GM12878 (cell line): ENCODE measurements at regions not wholly inside any gene's neighbourhood (a gene's known extent, or its start where the extent isn't known, plus 50 kb on each side); places are given as distances from the start of the nearest gene placed in this dataset.

Experiments used
- ATAC-seq: fragments of 200-7000 bp; cut with Tn5 transposase; 3 replicates; pipeline ENCODE4 v1.9.1; 2020; ENCODE audit warnings: mild to moderate bottlenecking, moderate library complexity
- BruUV-seq: library from RNA; stranded (reverse); fragments of 400-500 nt; replicated peaks from 2 replicates; lab custom pipeline; 2021; lab: Mats Ljungman, UMichigan
- CTCF ChIA-PET: fragments of 300-600 bp; sonication (Branson Sonifier 250); formaldehyde crosslinking; extraction: SDS; loops from one replicate; lab custom pipeline; 2021; ENCODE audit warnings: inconsistent platforms; lab: Yijun Ruan, JAX
- POLR2A ChIA-PET: fragments of 350-600 bp; formaldehyde crosslinking; extraction: SDS; loops from one replicate; lab custom pipeline; 2021; ENCODE audit warnings: inconsistent platforms; lab: Charles Lee
- RAD21 ChIA-PET: fragments of 300-600 bp; sonication (Branson Sonifier 250); formaldehyde crosslinking; loops from one replicate; lab custom pipeline; 2023; ENCODE audit warnings: antibody characterized with exemption; ENCODE audit not compliant: unreplicated experiment; lab: Charles Lee
- SMC1A ChIA-PET: fragments of 300-600 bp; sonication (Branson Sonifier 250); formaldehyde crosslinking; loops from one replicate; lab custom pipeline; 2023; ENCODE audit not compliant: unreplicated experiment, uncharacterized antibody; lab: Charles Lee
- DNase-seq: peaks from one replicate; pipeline ENCODE4 v3.0.0-alpha.2; 2011; ENCODE audit warnings: low read depth, low spot score
- FAIRE-seq: peaks from 3 replicates; lab custom pipeline; 2011; peaks lifted over from hg19 to GRCh38; lab: Jason Lieb, UNC
- H2AFZ ChIP-seq: 2 replicates; pipeline ENCODE4 v1.6.0; 2011; ENCODE audit warnings: low read depth, low read length, control low read depth; ENCODE audit not compliant: control insufficient read depth
- H3K27ac ChIP-seq: 2 replicates; pipeline ENCODE4 v1.5.1; 2011; ENCODE audit warnings: control low read depth; ENCODE audit not compliant: control insufficient read depth, insufficient read depth
- H3K27me3 ChIP-seq, 2 experiments: replicated peaks in 1 of 2; 2 replicates each; pipeline versions ENCODE4 v1.6.0 to v1.6.1; 2011; ENCODE audit warnings: low read length in 1 of 2; ENCODE audit not compliant: control insufficient read depth in 2 of 2, insufficient read depth in 2 of 2
- H3K36me3 ChIP-seq, 2 experiments: 2 replicates each; pipeline ENCODE4 v1.5.1; 2011; ENCODE audit warnings: low read length in 1 of 2; ENCODE audit not compliant: control insufficient read depth in 2 of 2, insufficient read depth in 2 of 2
- H3K4me1 ChIP-seq: 2 replicates; pipeline ENCODE4 v1.6.1; 2011; ENCODE audit warnings: mild to moderate bottlenecking, low read length, moderate library complexity, mixed read lengths; ENCODE audit not compliant: control insufficient read depth, insufficient read depth
- H3K4me2 ChIP-seq: 2 replicates; pipeline ENCODE4 v1.6.0; 2011; ENCODE audit warnings: control low read depth; ENCODE audit not compliant: control insufficient read depth, insufficient read depth
- H3K4me3 ChIP-seq: fragments of 200-600 bp; sonication (generic); 2 replicates; pipeline ENCODE4 v1.5.1; 2016
- H3K79me2 ChIP-seq: 2 replicates; pipeline ENCODE4 v1.6.0; 2011; ENCODE audit warnings: low read length; ENCODE audit not compliant: control insufficient read depth, insufficient read depth
- H3K9ac ChIP-seq: 2 replicates; pipeline ENCODE4 v1.8.0; 2011; ENCODE audit warnings: low read length, control low read depth, mixed read lengths; ENCODE audit not compliant: control insufficient read depth, insufficient read depth
- H3K9me3 ChIP-seq: replicated peaks from 3 replicates; pipeline ENCODE4 v1.5.1; 2011; ENCODE audit warnings: mild to moderate bottlenecking, low read length; ENCODE audit not compliant: control insufficient read depth, insufficient read depth
- H4K20me1 ChIP-seq: 2 replicates; pipeline ENCODE4 v1.6.0; 2011; ENCODE audit not compliant: control insufficient read depth, insufficient read depth
- ETV6 ChIP-seq, 2 experiments: fragments of 450-650 bp in 1 of 2; IDR thresholded peaks in 1 of 2; conservative IDR thresholded peaks in 1 of 2; 2 replicates each; pipeline ENCODE4 v1.6.1; 2014; ENCODE audit warnings: antibody characterized with exemption in 1 of 2, borderline replicate concordance in 1 of 2, low read depth in 1 of 2, mild to moderate bottlenecking in 1 of 2, moderate library complexity in 1 of 2
- GABPA ChIP-seq: IDR thresholded peaks from 2 replicates; pipeline ENCODE4 v1.6.1; 2014; ENCODE audit warnings: antibody characterized with exemption, low read depth, mild to moderate bottlenecking, inconsistent platforms
- IRF4 ChIP-seq: IDR thresholded peaks from 2 replicates; pipeline ENCODE4 v1.6.1; 2011; ENCODE audit warnings: low read depth, low read length
- RFX5 ChIP-seq: IDR thresholded peaks from 2 replicates; pipeline ENCODE4 v1.6.1; 2011; ENCODE audit warnings: low read depth, low read length, improper control_type of control experiment
- SIN3A ChIP-seq: IDR thresholded peaks from 2 replicates; pipeline ENCODE4 v1.6.1; 2012; ENCODE audit warnings: low read depth, low read length, improper control_type of control experiment
- TBL1XR1 ChIP-seq: IDR thresholded peaks from 2 replicates; pipeline ENCODE4 v1.6.1; 2012; ENCODE audit warnings: low read depth, low read length, improper control_type of control experiment
- YBX1 ChIP-seq: fragments of 450-650 bp; IDR thresholded peaks from 2 replicates; pipeline ENCODE4 v1.6.1; 2016; ENCODE audit warnings: antibody characterized with exemption
- ZNF217 ChIP-seq: fragments of 450-650 bp; IDR thresholded peaks from 2 replicates; pipeline ENCODE4 v1.6.1; 2017; ENCODE audit warnings: antibody characterized with exemption, mild to moderate bottlenecking
- ZNF384 ChIP-seq: IDR thresholded peaks from 2 replicates; pipeline ENCODE4 v1.6.1; 2012; ENCODE audit warnings: low read depth, mild to moderate bottlenecking, low read length, improper control_type of control experiment, borderline replicate concordance
- ZSCAN29 ChIP-seq: fragments of 450-650 bp; IDR thresholded peaks from 2 replicates; pipeline ENCODE4 v1.6.1; 2017; ENCODE audit warnings: mild to moderate bottlenecking, moderate library complexity
- WGBS: methylation state at CpG from one replicate; pipeline ENCODE4 v1.1.6; 2016; ENCODE audit warnings: low lambda C conversion rate; ENCODE audit not compliant: insufficient replicate concordance, insufficient coverage; ENCODE audit errors: missing lambda C conversion rate; 5-methylcytosine and 5-hydroxymethylcytosine counted together
- in situ Hi-C: fragments of 300-500 bp; cut with MboI; formaldehyde crosslinking; loops from 9 replicates; pipeline ENCODE4 v1.14.3; 2018; ENCODE audit warnings: mixed read lengths
- intact Hi-C: fragments of 100-400 bp; cut with micrococcal nuclease; formaldehyde crosslinking; loops from one replicate; pipeline ENCODE4 v1.14.2; 2022; ENCODE audit not compliant: unreplicated experiment
- TF ChIP-seq, protein P1 (sequence below): fragments of 450-650 bp; IDR thresholded peaks from 2 replicates; pipeline ENCODE4 v1.6.1; 2017; ENCODE audit warnings: mild to moderate bottlenecking
- TF ChIP-seq, protein P2 (sequence below): IDR thresholded peaks from 2 replicates; pipeline ENCODE4 v1.6.1; 2012; ENCODE audit warnings: low read depth, low read length, improper control_type of control experiment
- TF ChIP-seq, protein P3 (sequence below): fragments of 450-650 bp; formaldehyde crosslinking; IDR thresholded peaks from 2 replicates; pipeline ENCODE4 v1.5.0; 2022; ENCODE audit warnings: mild to moderate bottlenecking, missing genetic modification characterization
- TF ChIP-seq, protein P4 (sequence below): fragments of 450-650 bp; IDR thresholded peaks from 2 replicates; pipeline ENCODE4 v1.6.1; 2017; ENCODE audit warnings: antibody characterized with exemption, mild to moderate bottlenecking, moderate library complexity
- TF ChIP-seq, protein P5 (sequence below): fragments of 450-650 bp; IDR thresholded peaks from 2 replicates; pipeline ENCODE4 v1.6.1; 2016; ENCODE audit warnings: mild to moderate bottlenecking

DNA sequence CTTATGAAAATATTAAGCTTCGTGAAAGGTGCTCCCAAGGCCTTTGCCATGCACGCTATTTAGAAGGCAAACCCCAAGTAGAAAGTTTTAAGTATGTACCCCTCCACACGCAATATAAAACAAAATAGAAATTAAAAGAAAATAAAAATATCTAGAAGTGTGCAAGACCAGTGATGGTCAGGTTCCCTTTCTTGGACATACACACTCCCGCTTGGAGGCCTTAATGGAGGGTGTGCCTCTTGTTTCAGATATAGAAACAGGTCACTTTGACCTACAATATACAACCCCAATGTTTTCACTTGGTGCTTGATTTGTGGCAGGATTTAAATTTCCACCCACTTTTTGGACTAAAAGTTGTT is 127.4 kb upstream of the STC2 start:
- FAIRE-seq (no peak), ATAC-seq (no peak), DNase-seq (no peak)
- WGBS = 32% methylated on average over 4 of the region's 4 CpGs
- no peak overlapping the region for H3K27ac ChIP-seq
- no peaks in the 10 kb centered on the region for H3K79me2 ChIP-seq
- intact Hi-C loops (no loop called here), in situ Hi-C loops (no loop called here)
- H3K4me2 ChIP-seq = no peak overlapping the region
- ChIA-PET SMC1A (no interaction called here), RAD21 (no interaction called here), POLR2A (no interaction called here), CTCF (no interaction called here)
- no peaks in the 10 kb centered on the region for H4K20me1 ChIP-seq
- H3K27me3 ChIP-seq = no peaks in the 10 kb centered on the region; a peak in 1 of 4 replicates
- BruUV-seq = no TSS peak
- no peaks in the 10 kb centered on the region for H3K9me3 ChIP-seq
- H2AFZ ChIP-seq = no peak overlapping the region
- H3K9ac ChIP-seq = no peak overlapping the region
- no peaks in the 10 kb centered on the region for H3K36me3 ChIP-seq
- H3K4me3 ChIP-seq = no peak overlapping the region
- H3K4me1 ChIP-seq = no peaks in the 10 kb centered on the region
- TF ChIP-seq ETV6 (conservative IDR thresholded peaks at IDR 0.05 in 1 of 2, IDR thresholded peaks at IDR 0.05 in 1 of 2; ENCODE audit: borderline replicate concordance in 1 of 2, low read depth in 1 of 2) (no peak), YBX1 (no peak), ZSCAN29 (no peak), GABPA (no peak), SIN3A (no peak), IRF4 (no peak), TBL1XR1 (no peak), ZNF217 (no peak), RFX5 (no peak), ZNF384 (no peak)
- TF ChIP-seq, protein P1, sequence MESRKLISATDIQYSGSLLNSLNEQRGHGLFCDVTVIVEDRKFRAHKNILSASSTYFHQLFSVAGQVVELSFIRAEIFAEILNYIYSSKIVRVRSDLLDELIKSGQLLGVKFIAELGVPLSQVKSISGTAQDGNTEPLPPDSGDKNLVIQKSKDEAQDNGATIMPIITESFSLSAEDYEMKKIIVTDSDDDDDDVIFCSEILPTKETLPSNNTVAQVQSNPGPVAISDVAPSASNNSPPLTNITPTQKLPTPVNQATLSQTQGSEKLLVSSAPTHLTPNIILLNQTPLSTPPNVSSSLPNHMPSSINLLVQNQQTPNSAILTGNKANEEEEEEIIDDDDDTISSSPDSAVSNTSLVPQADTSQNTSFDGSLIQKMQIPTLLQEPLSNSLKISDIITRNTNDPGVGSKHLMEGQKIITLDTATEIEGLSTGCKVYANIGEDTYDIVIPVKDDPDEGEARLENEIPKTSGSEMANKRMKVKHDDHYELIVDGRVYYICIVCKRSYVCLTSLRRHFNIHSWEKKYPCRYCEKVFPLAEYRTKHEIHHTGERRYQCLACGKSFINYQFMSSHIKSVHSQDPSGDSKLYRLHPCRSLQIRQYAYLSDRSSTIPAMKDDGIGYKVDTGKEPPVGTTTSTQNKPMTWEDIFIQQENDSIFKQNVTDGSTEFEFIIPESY = no peak
- TF ChIP-seq, protein P2, sequence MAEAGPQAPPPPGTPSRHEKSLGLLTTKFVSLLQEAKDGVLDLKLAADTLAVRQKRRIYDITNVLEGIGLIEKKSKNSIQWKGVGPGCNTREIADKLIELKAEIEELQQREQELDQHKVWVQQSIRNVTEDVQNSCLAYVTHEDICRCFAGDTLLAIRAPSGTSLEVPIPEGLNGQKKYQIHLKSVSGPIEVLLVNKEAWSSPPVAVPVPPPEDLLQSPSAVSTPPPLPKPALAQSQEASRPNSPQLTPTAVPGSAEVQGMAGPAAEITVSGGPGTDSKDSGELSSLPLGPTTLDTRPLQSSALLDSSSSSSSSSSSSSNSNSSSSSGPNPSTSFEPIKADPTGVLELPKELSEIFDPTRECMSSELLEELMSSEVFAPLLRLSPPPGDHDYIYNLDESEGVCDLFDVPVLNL = no peak
- TF ChIP-seq, protein P3, sequence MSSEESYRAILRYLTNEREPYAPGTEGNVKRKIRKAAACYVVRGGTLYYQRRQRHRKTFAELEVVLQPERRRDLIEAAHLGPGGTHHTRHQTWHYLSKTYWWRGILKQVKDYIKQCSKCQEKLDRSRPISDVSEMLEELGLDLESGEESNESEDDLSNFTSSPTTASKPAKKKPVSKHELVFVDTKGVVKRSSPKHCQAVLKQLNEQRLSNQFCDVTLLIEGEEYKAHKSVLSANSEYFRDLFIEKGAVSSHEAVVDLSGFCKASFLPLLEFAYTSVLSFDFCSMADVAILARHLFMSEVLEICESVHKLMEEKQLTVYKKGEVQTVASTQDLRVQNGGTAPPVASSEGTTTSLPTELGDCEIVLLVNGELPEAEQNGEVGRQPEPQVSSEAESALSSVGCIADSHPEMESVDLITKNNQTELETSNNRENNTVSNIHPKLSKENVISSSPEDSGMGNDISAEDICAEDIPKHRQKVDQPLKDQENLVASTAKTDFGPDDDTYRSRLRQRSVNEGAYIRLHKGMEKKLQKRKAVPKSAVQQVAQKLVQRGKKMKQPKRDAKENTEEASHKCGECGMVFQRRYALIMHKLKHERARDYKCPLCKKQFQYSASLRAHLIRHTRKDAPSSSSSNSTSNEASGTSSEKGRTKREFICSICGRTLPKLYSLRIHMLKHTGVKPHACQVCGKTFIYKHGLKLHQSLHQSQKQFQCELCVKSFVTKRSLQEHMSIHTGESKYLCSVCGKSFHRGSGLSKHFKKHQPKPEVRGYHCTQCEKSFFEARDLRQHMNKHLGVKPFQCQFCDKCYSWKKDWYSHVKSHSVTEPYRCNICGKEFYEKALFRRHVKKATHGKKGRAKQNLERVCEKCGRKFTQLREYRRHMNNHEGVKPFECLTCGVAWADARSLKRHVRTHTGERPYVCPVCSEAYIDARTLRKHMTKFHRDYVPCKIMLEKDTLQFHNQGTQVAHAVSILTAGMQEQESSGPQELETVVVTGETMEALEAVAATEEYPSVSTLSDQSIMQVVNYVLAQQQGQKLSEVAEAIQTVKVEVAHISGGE (CRISPR knock-in tag) = no peak
- TF ChIP-seq, protein P4, sequence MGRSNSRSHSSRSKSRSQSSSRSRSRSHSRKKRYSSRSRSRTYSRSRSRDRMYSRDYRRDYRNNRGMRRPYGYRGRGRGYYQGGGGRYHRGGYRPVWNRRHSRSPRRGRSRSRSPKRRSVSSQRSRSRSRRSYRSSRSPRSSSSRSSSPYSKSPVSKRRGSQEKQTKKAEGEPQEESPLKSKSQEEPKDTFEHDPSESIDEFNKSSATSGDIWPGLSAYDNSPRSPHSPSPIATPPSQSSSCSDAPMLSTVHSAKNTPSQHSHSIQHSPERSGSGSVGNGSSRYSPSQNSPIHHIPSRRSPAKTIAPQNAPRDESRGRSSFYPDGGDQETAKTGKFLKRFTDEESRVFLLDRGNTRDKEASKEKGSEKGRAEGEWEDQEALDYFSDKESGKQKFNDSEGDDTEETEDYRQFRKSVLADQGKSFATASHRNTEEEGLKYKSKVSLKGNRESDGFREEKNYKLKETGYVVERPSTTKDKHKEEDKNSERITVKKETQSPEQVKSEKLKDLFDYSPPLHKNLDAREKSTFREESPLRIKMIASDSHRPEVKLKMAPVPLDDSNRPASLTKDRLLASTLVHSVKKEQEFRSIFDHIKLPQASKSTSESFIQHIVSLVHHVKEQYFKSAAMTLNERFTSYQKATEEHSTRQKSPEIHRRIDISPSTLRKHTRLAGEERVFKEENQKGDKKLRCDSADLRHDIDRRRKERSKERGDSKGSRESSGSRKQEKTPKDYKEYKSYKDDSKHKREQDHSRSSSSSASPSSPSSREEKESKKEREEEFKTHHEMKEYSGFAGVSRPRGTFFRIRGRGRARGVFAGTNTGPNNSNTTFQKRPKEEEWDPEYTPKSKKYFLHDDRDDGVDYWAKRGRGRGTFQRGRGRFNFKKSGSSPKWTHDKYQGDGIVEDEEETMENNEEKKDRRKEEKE = no peak
- TF ChIP-seq, protein P5, sequence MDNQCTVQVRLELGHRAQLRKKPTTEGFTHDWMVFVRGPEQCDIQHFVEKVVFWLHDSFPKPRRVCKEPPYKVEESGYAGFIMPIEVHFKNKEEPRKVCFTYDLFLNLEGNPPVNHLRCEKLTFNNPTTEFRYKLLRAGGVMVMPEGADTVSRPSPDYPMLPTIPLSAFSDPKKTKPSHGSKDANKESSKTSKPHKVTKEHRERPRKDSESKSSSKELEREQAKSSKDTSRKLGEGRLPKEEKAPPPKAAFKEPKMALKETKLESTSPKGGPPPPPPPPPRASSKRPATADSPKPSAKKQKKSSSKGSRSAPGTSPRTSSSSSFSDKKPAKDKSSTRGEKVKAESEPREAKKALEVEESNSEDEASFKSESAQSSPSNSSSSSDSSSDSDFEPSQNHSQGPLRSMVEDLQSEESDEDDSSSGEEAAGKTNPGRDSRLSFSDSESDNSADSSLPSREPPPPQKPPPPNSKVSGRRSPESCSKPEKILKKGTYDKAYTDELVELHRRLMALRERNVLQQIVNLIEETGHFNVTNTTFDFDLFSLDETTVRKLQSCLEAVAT = no peak
